HCT116 (cell line): ENCODE measurements at regions not wholly inside any gene's neighbourhood (a gene's known extent, or its start where the extent isn't known, plus 50 kb on each side); places are given as distances from the start of the nearest gene placed in this dataset.

Experiments used
- ATAC-seq: fragments of 200-7000 bp; cut with Tn5 transposase; 2 replicates; pipeline ENCODE4 v1.9.1; 2020; ENCODE audit warnings: mild to moderate bottlenecking, moderate library complexity
- BruUV-seq: library from RNA; stranded (reverse); fragments of 400-500 nt; replicated peaks from 2 replicates; lab custom pipeline; 2021; lab: Mats Ljungman, UMichigan
- CTCF ChIA-PET: fragments of 300-600 bp; sonication (Branson Sonifier 250); formaldehyde crosslinking; loops from one replicate; lab custom pipeline; 2021; ENCODE audit warnings: antibody characterized with exemption; lab: Charles Lee
- POLR2A ChIA-PET: fragments of 300-600, 350-600 bp; sonication (Branson Sonifier 250); formaldehyde crosslinking; loops from one replicate; lab custom pipeline; 2021; ENCODE audit warnings: antibody characterized with exemption; lab: Charles Lee
- RAD21 ChIA-PET, 2 experiments: fragments of 300-600 bp; sonication (Branson Sonifier 250); formaldehyde crosslinking; loops; one replicate each; lab custom pipeline; 2023; ENCODE audit warnings: low total read pairs in 2 of 2; ENCODE audit not compliant: uncharacterized antibody in 2 of 2, unreplicated experiment in 2 of 2, low non-redundant PET in 1 of 2; lab: Charles Lee
- DNase-seq: peaks from one replicate; pipeline ENCODE4 v3.0.0-alpha.2; 2010; ENCODE audit warnings: low read depth, low spot score
- H2AFZ ChIP-seq: fragments of 200-600 bp; shearing (Covaris generic), sonication (generic); 2 replicates; pipeline ENCODE4 v1.6.1; 2017; ENCODE audit warnings: low read depth, mixed run types, mixed read lengths, antibody characterized with exemption, low read length; ENCODE audit not compliant: poor library complexity, severe bottlenecking
- H3K27ac ChIP-seq: 2 replicates; pipeline ENCODE4 v1.5.1; 2012; ENCODE audit warnings: low read depth, low read length
- H3K27me3 ChIP-seq: fragments of 200-600 bp; sonication (generic); 2 replicates; pipeline ENCODE4 v1.6.1; 2016; ENCODE audit warnings: mixed run types, low read length, mixed read lengths; ENCODE audit not compliant: insufficient read depth
- H3K36me3 ChIP-seq, 2 experiments: fragments of 200-500 bp in 1 of 2; fragments of 200-600 bp in 1 of 2; sonication (Bioruptor generic) in 1 of 2; sonication (generic) in 1 of 2; 2 replicates each; pipeline versions ENCODE4 v1.5.1 to v1.6.1; 2014 to 2016; ENCODE audit warnings: low read length in 2 of 2, inconsistent platforms in 1 of 2, mixed read lengths in 1 of 2, mixed run types in 1 of 2; ENCODE audit not compliant: insufficient read depth in 2 of 2, control insufficient read depth in 1 of 2
- H3K4me1 ChIP-seq, 2 experiments: fragments of 200-600 bp in 1 of 2; sonication (generic) in 1 of 2; 2 replicates each; pipeline versions ENCODE4 v1.5.1 to v1.6.1; 2012 to 2017; ENCODE audit warnings: low read length in 2 of 2, inconsistent platforms in 1 of 2, mild to moderate bottlenecking in 1 of 2, mixed read lengths in 1 of 2, mixed run types in 1 of 2, moderate library complexity in 1 of 2; ENCODE audit not compliant: insufficient read depth in 2 of 2, control insufficient read depth in 1 of 2
- H3K4me2 ChIP-seq: fragments of 200-600 bp; sonication (generic); 2 replicates; pipeline ENCODE4 v1.6.1; 2017; ENCODE audit warnings: mixed run types, low read length, mixed read lengths
- H3K4me3 ChIP-seq, 2 experiments: fragments of 200-600 bp in 1 of 2; sonication (generic) in 1 of 2; replicated peaks in 1 of 2; 2 replicates each; pipeline ENCODE4 v1.5.1; 2011 to 2016; ENCODE audit warnings: low read length in 2 of 2, control low read depth in 1 of 2, low read depth in 1 of 2, mild to moderate bottlenecking in 1 of 2, mixed read lengths in 1 of 2, mixed run types in 1 of 2
- H3K79me2 ChIP-seq: fragments of 200-600 bp; sonication (generic); 2 replicates; pipeline ENCODE4 v1.6.1; 2017; ENCODE audit warnings: mild to moderate bottlenecking, mixed run types, low read length, moderate library complexity, mixed read lengths; ENCODE audit not compliant: insufficient read depth
- H3K9ac ChIP-seq: fragments of 200-600 bp; sonication (generic); 2 replicates; pipeline ENCODE4 v1.6.1; 2016; ENCODE audit warnings: low read length, mixed read lengths
- H3K9me2 ChIP-seq: fragments of 200-600 bp; sonication (generic), shearing (Covaris generic); 2 replicates; pipeline ENCODE4 v1.6.1; 2017; ENCODE audit warnings: mixed run types, mild to moderate bottlenecking, moderate library complexity; ENCODE audit not compliant: insufficient read depth
- H3K9me3 ChIP-seq, 2 experiments: fragments of 200-500 bp in 1 of 2; fragments of 200-600 bp in 1 of 2; sonication (Bioruptor generic) in 1 of 2; sonication (generic) in 1 of 2; 2 replicates each; pipeline ENCODE4 v1.6.1; 2014 to 2017; ENCODE audit warnings: low read length in 2 of 2, mixed read lengths in 2 of 2, inconsistent platforms in 1 of 2, low read depth in 1 of 2, mild to moderate bottlenecking in 1 of 2, mixed run types in 1 of 2, moderate library complexity in 1 of 2; ENCODE audit not compliant: control insufficient read depth in 1 of 2, insufficient read depth in 1 of 2
- H4K20me1 ChIP-seq: fragments of 200-600 bp; sonication (generic), shearing (Covaris generic); 2 replicates; pipeline ENCODE4 v1.6.1; 2017; ENCODE audit warnings: mixed run types, mild to moderate bottlenecking, moderate library complexity; ENCODE audit not compliant: insufficient read depth
- CBX3 ChIP-seq: IDR thresholded peaks from 2 replicates; pipeline ENCODE4 v1.6.1; 2012; ENCODE audit warnings: low read depth
- CEBPB ChIP-seq: IDR thresholded peaks from 2 replicates; pipeline ENCODE4 v1.6.1; 2012; ENCODE audit warnings: low read depth
- EGR1 ChIP-seq: IDR thresholded peaks from 2 replicates; pipeline ENCODE4 v1.6.1; 2012; ENCODE audit warnings: low read depth
- ELF1 ChIP-seq: IDR thresholded peaks from 2 replicates; pipeline ENCODE4 v1.6.1; 2012; ENCODE audit warnings: low read depth, borderline replicate concordance
- EZH2phosphoT487 ChIP-seq: fragments of 200-600 bp; IDR thresholded peaks from 2 replicates; pipeline ENCODE4 v1.6.1; 2018; ENCODE audit warnings: antibody characterized with exemption, borderline replicate concordance
- FOSL1 ChIP-seq: IDR thresholded peaks from 2 replicates; pipeline ENCODE4 v1.6.1; 2012; ENCODE audit warnings: low read depth
- POLR2A ChIP-seq: IDR thresholded peaks from 2 replicates; pipeline ENCODE4 v1.7.0; 2011; ENCODE audit warnings: borderline replicate concordance; ENCODE audit not compliant: insufficient read depth, insufficient read length; ENCODE audit errors: extremely low read depth
- POLR2AphosphoS5 ChIP-seq: IDR thresholded peaks from 2 replicates; pipeline ENCODE4 v1.6.1; 2011; ENCODE audit warnings: mild to moderate bottlenecking, low read depth, low read length, moderate library complexity
- RAD21 ChIP-seq: IDR thresholded peaks from 2 replicates; pipeline ENCODE4 v1.6.1; 2012; ENCODE audit warnings: low read depth, mild to moderate bottlenecking
- SIN3A ChIP-seq: IDR thresholded peaks from 2 replicates; pipeline ENCODE4 v1.6.1; 2012; ENCODE audit warnings: low read depth
- SP1 ChIP-seq: IDR thresholded peaks from 2 replicates; pipeline ENCODE4 v1.6.1; 2012; ENCODE audit warnings: low read depth
- TCF7L2 ChIP-seq: IDR thresholded peaks from 2 replicates; pipeline ENCODE4 v1.7.0; 2011; ENCODE audit warnings: borderline replicate concordance, inconsistent platforms; ENCODE audit not compliant: insufficient read depth, insufficient read length; ENCODE audit errors: extremely low read depth
- YY1 ChIP-seq: IDR thresholded peaks from 2 replicates; pipeline ENCODE4 v1.6.1; 2011; ENCODE audit warnings: low read length, low read depth, moderate library complexity, mild to moderate bottlenecking; ENCODE audit not compliant: insufficient replicate concordance; ENCODE audit errors: extremely low read depth
- ZFX ChIP-seq: fragments of 450-650 bp; IDR thresholded peaks from 2 replicates; pipeline ENCODE4 v1.6.1; 2017
- ZNF274 ChIP-seq: fragments of 200-500 bp; sonication (Bioruptor generic); IDR thresholded peaks from 2 replicates; pipeline ENCODE4 v1.6.1; 2014; ENCODE audit warnings: mild to moderate bottlenecking, low read depth, low read length, inconsistent platforms
- intact Hi-C: fragments of 100-400 bp; cut with micrococcal nuclease; formaldehyde crosslinking; loops from 2 replicates; pipeline ENCODE4 v1.10.0; 2022
- TF ChIP-seq, protein P1 (sequence below): IDR thresholded peaks from 2 replicates; pipeline ENCODE4 v1.6.1; 2012
- TF ChIP-seq, protein P2 (sequence below): IDR thresholded peaks from 2 replicates; pipeline ENCODE4 v1.6.1; 2012; ENCODE audit warnings: low read depth
- TF ChIP-seq, protein P3 (sequence below): IDR thresholded peaks from 2 replicates; pipeline ENCODE4 v1.6.1; 2012

DNA sequence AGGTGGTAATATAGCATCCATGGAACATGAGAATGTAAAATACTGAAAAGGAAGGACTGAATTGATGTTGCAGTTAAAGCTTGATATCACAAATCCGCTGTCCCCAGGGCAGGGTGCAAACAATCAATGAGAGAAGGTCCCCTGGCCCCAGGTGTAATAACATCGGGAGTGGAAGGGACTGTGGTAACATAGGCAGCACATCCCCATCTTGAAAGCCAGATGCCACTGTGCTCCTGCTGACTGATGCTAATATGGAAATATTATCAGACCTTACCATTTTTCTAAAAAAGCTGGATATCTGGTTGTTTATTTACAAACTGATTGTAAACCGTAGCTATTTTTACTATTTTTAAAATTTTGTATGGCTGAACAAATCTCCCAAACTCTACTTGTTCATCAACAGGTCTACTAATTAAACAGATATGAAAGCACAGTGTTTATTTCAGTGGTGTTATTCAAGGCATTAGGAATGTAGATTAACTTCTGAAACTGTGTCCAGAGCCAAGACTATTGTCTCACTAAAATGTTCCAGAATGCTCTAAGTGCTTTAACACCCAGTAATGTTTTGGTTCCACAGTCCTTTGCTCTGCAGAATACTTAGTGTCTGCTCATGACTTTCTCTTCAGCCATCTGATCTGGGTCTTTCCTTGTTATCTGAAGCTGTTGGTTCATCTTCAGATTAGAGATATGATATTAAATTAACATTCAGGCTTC is 386.0 kb upstream of the RARB start:
- H3K9me3 ChIP-seq = no peaks in the 10 kb centered on the region
- DNase-seq (no peak), ATAC-seq (no peak)
- H3K4me3 ChIP-seq = no peak overlapping the region
- H3K27me3 ChIP-seq = peaks cover 10% of the 10 kb centered on the region; the same call in 1 of the 2 replicates
- H3K36me3 ChIP-seq = no peaks in the 10 kb centered on the region
- H3K27ac ChIP-seq = no peak overlapping the region
- H3K4me2 ChIP-seq = no peak overlapping the region
- no peak overlapping the region for H3K9ac ChIP-seq
- H4K20me1 ChIP-seq = no peaks in the 10 kb centered on the region
- H3K9me2 ChIP-seq = no peaks in the 10 kb centered on the region
- H2AFZ ChIP-seq = no peak overlapping the region
- CTCF ChIA-PET = interaction anchor here (3.1 kb wide), 1 partner anchor 8 kb away, joined by 15 read pairs; no protein-coding TSS in a partner anchor
- no peaks in the 10 kb centered on the region for H3K4me1 ChIP-seq
- RAD21 ChIA-PET = no interaction called here
- TF ChIP-seq, protein P1, sequence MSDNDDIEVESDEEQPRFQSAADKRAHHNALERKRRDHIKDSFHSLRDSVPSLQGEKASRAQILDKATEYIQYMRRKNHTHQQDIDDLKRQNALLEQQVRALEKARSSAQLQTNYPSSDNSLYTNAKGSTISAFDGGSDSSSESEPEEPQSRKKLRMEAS = no peak
- TF ChIP-seq EZH2phosphoT487 = no peak
- no peaks in the 10 kb centered on the region for H3K79me2 ChIP-seq
- no TSS peak for BruUV-seq
- POLR2A ChIA-PET = no interaction called here
- intact Hi-C loops = no loop called here

DNA sequence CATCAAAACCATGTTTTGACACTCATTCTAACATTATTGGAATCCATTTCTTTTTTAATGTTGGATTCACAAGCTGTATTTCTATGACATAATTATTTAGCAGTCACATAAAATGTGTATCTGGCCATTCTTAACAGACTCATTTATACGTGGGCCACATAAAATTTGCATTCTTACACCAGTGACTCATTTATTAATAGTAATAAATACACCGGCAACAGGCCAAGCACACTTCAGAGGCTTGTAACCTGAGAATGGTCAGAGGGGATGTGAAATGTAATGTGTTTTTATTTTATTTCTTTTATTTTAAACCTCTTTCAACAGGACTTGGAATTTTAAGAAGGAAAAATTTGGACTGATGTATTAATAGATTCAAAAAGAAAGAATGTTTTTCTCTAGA is 384.9 kb upstream of the RARB start:
- RAD21 ChIA-PET = no interaction called here
- Histone ChIP-seq H4K20me1 (no peaks in the 10 kb centered on the region), H3K9me2 (no peaks in the 10 kb centered on the region), H3K4me2 (no peak overlapping the region), H3K9ac (no peak overlapping the region), H3K27me3 (peaks cover 10% of the 10 kb centered on the region; the same call in 1 of the 2 replicates), H3K9me3 (no peaks in the 10 kb centered on the region), H2AFZ (no peak overlapping the region), H3K27ac (no peak overlapping the region), H3K79me2 (no peaks in the 10 kb centered on the region), H3K36me3 (no peaks in the 10 kb centered on the region), H3K4me3 (no peak overlapping the region), H3K4me1 (no peaks in the 10 kb centered on the region)
- ATAC-seq (no peak), DNase-seq (no peak)
- CTCF ChIA-PET = interaction anchor here (3.1 kb wide), 1 partner anchor 9 kb away, joined by 15 read pairs; no protein-coding TSS in a partner anchor
- BruUV-seq = no TSS peak
- intact Hi-C loops = no loop called here
- POLR2A ChIA-PET = no interaction called here
- TF ChIP-seq, protein P2, sequence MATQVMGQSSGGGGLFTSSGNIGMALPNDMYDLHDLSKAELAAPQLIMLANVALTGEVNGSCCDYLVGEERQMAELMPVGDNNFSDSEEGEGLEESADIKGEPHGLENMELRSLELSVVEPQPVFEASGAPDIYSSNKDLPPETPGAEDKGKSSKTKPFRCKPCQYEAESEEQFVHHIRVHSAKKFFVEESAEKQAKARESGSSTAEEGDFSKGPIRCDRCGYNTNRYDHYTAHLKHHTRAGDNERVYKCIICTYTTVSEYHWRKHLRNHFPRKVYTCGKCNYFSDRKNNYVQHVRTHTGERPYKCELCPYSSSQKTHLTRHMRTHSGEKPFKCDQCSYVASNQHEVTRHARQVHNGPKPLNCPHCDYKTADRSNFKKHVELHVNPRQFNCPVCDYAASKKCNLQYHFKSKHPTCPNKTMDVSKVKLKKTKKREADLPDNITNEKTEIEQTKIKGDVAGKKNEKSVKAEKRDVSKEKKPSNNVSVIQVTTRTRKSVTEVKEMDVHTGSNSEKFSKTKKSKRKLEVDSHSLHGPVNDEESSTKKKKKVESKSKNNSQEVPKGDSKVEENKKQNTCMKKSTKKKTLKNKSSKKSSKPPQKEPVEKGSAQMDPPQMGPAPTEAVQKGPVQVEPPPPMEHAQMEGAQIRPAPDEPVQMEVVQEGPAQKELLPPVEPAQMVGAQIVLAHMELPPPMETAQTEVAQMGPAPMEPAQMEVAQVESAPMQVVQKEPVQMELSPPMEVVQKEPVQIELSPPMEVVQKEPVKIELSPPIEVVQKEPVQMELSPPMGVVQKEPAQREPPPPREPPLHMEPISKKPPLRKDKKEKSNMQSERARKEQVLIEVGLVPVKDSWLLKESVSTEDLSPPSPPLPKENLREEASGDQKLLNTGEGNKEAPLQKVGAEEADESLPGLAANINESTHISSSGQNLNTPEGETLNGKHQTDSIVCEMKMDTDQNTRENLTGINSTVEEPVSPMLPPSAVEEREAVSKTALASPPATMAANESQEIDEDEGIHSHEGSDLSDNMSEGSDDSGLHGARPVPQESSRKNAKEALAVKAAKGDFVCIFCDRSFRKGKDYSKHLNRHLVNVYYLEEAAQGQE = no peak
- TF ChIP-seq SIN3A = no peak
- no peak for TF ChIP-seq EZH2phosphoT487
- TF ChIP-seq CBX3 = no peak
- no peak for TF ChIP-seq ZFX
- TF ChIP-seq POLR2AphosphoS5 = no peak
- no peak for TF ChIP-seq CEBPB
- no peak for TF ChIP-seq ELF1
- no peak for TF ChIP-seq RAD21
- no peak for TF ChIP-seq TCF7L2
- TF ChIP-seq, protein P1 = no peak
- no peak for TF ChIP-seq ZNF274
- no peak for TF ChIP-seq FOSL1
- no peak for TF ChIP-seq EGR1
- TF ChIP-seq SP1 = no peak
- TF ChIP-seq POLR2A = no peak
- no peak for TF ChIP-seq YY1
- TF ChIP-seq, protein P3, sequence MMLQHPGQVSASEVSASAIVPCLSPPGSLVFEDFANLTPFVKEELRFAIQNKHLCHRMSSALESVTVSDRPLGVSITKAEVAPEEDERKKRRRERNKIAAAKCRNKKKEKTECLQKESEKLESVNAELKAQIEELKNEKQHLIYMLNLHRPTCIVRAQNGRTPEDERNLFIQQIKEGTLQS = no peak
